ENCODE measurements at regions not wholly inside any gene's neighbourhood (a gene's known extent, or its start where the extent isn't known, plus 50 kb on each side); places are given as distances from the start of the nearest gene placed in this dataset.

- no peak for DNase-seq (ENCODE audit: low spot score)
- TF ChIP-seq NR2C2 (CRISPR knock-in tag; IDR thresholded peaks at IDR 0.05; ENCODE audit: borderline replicate concordance) (no peak), TIGD3 (CRISPR knock-in tag; IDR thresholded peaks at IDR 0.05; ENCODE audit: borderline replicate concordance) (no peak), TRIM24 (CRISPR knock-in tag; IDR thresholded peaks at IDR 0.05) (no peak), ZNF432 (CRISPR knock-in tag; IDR thresholded peaks at IDR 0.05; ENCODE audit: borderline replicate concordance) (no peak), ZFP1 (CRISPR knock-in tag; IDR thresholded peaks at IDR 0.05) (no peak), ZNF761 (CRISPR knock-in tag; conservative IDR thresholded peaks at IDR 0.05) (no peak), ONECUT2 (CRISPR knock-in tag; IDR thresholded peaks at IDR 0.05) (no peak), ZNF644 (CRISPR knock-in tag; IDR thresholded peaks at IDR 0.05; ENCODE audit: low read depth) (no peak), SNAPC4 (CRISPR knock-in tag; IDR thresholded peaks at IDR 0.05) (no peak)
- TF ChIP-seq, protein P1, sequence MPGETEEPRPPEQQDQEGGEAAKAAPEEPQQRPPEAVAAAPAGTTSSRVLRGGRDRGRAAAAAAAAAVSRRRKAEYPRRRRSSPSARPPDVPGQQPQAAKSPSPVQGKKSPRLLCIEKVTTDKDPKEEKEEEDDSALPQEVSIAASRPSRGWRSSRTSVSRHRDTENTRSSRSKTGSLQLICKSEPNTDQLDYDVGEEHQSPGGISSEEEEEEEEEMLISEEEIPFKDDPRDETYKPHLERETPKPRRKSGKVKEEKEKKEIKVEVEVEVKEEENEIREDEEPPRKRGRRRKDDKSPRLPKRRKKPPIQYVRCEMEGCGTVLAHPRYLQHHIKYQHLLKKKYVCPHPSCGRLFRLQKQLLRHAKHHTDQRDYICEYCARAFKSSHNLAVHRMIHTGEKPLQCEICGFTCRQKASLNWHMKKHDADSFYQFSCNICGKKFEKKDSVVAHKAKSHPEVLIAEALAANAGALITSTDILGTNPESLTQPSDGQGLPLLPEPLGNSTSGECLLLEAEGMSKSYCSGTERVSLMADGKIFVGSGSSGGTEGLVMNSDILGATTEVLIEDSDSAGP (CRISPR knock-in tag; IDR thresholded peaks at IDR 0.05; ENCODE audit: borderline replicate concordance): no peak
- TF ChIP-seq, protein P2, sequence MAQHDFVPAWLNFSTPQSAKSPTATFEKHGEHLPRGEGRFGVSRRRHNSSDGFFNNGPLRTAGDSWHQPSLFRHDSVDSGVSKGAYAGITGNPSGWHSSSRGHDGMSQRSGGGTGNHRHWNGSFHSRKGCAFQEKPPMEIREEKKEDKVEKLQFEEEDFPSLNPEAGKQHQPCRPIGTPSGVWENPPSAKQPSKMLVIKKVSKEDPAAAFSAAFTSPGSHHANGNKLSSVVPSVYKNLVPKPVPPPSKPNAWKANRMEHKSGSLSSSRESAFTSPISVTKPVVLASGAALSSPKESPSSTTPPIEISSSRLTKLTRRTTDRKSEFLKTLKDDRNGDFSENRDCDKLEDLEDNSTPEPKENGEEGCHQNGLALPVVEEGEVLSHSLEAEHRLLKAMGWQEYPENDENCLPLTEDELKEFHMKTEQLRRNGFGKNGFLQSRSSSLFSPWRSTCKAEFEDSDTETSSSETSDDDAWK (CRISPR knock-in tag; IDR thresholded peaks at IDR 0.05): no peak
- ATAC-seq: no peak
- ChIA-PET POLR2A (no interaction called here), CTCF (ENCODE audit: low intra/inter-chr PET ratio, low total read pairs) (no interaction called here)
- no peaks in the 10 kb centered on the region for H3K4me1 ChIP-seq (ENCODE audit: insufficient read depth, low read length)
- H3K27ac ChIP-seq (ENCODE audit: extremely low read length, insufficient read depth, low read length): no peak overlapping the region
- FAIRE-seq: no peak
- H3K9me3 ChIP-seq (ENCODE audit: low read length): no peaks in the 10 kb centered on the region
- H2AFZ ChIP-seq (ENCODE audit: low read length): no peak overlapping the region
- H3K36me3 ChIP-seq (replicated peaks in 1 of 2; ENCODE audit: control insufficient read depth in 1 of 2, insufficient read depth in 2 of 2, low read length in 2 of 2): no peaks in the 10 kb centered on the region
- BruUV-seq (replicated peaks): no TSS peak
- 0% methylated on average over 2 of the region's 2 CpGs for WGBS (ENCODE audit: low lambda C conversion rate)
- no peaks in the 10 kb centered on the region for H3K79me2 ChIP-seq (ENCODE audit: insufficient read depth, low read length)
- in situ Hi-C loops (cut with HindIII; ENCODE audit: extremely low pct_ligation_motif_present, low pct_unique_long_range_greater_than_20kb) (no loop called here), intact Hi-C loops (cut with micrococcal nuclease; ENCODE audit: unreplicated experiment) (no loop called here)
- no peaks in the 10 kb centered on the region for H4K20me1 ChIP-seq (ENCODE audit: insufficient read depth, low read length)
- no peaks in the 10 kb centered on the region for H3K27me3 ChIP-seq (ENCODE audit: control insufficient read depth in 1 of 2, insufficient read depth in 2 of 2, low read length in 2 of 2)
- no peak overlapping the region for H3K4me3 ChIP-seq (replicated peaks in 1 of 3; ENCODE audit: insufficient read depth in 1 of 3, low read depth in 2 of 3, low read length in 3 of 3)
- no peak overlapping the region for H3K4me2 ChIP-seq (ENCODE audit: low read depth, low read length)
- no peak overlapping the region for H3K9ac ChIP-seq (ENCODE audit: insufficient read depth, low read depth, low read length)
Observed at GRCh38 chr4:167443841-167444240, 209.5 kb upstream of the SPOCK3 start.

Measured in HepG2 (cell line).